Stimulated activated naive CD8-positive, alpha-beta T cell treated with anti-CD3 and anti-CD28 coated beads, Interleukin-15, Interleukin-2, amounts not matched to agents 100 U/mL and 50 U/mL, for 24 hours (primary cell): ENCODE measurements at regions not wholly inside any gene's neighbourhood (a gene's known extent, or its start where the extent isn't known, plus 50 kb on each side); places are given as distances from the start of the nearest gene placed in this dataset.
"Not testable (repeated sequence)": the region's sequence is repeated elsewhere in the genome, so short reads cannot be mapped to it uniquely, and the experiment has no call there.

Source experiments
- ATAC-seq: fragments of 150-1000 bp; cut with Tn5 transposase; one replicate; pipeline ENCODE4 v1.10.0; 2021
- DNase-seq: peaks from one replicate; pipeline ENCODE4 v3.0.0; 2021

- DNase-seq (no peak), ATAC-seq (no peak)
Measured at GRCh38 chr1:228824366-228824765, 89.1 kb downstream of the RHOU start.

GRCh38 chr1:228825041-228825440 is 89.8 kb downstream of the RHOU start:
- no peak for DNase-seq

GRCh38 chr1:228825840-228826484 is 90.7 kb downstream of the RHOU start:
- no peak for ATAC-seq
- DNase-seq, result no peak

More at GRCh38 chr1:228825041-228825440, 89.8 kb downstream of the RHOU start:
- ATAC-seq, result no peak

- DNase-seq (no peak), ATAC-seq (no peak)
Measured at GRCh38 chr1:228827019-228827418, 91.7 kb downstream of the RHOU start.

GRCh38 chr1:228828151-228828550 is 92.9 kb downstream of the RHOU start:
- ATAC-seq, result no peak
- no peak for DNase-seq

GRCh38 chr1:228830185-228830953 is 95.1 kb downstream of the RHOU start:
- ATAC-seq, result no peak
- DNase-seq, result no peak

GRCh38 chr1:228830954-228831481 is 95.7 kb downstream of the RHOU start:
- ATAC-seq (peak; percentile 49), DNase-seq (no peak)

- DNase-seq (no peak), ATAC-seq (no peak)
Measured at GRCh38 chr1:228833911-228834688, 98.8 kb downstream of the RHOU start.

GRCh38 chr1:228835456-228835855 is 100.2 kb downstream of the RHOU start:
- ATAC-seq, result no peak
- no peak for DNase-seq

- ATAC-seq (no peak), DNase-seq (no peak)
Measured at GRCh38 chr1:228835911-228836310, 100.6 kb downstream of the RHOU start.

GRCh38 chr1:228836427-228836826 is 101.1 kb downstream of the RHOU start:
- ATAC-seq, result no peak
- no peak for DNase-seq

- ATAC-seq, result no peak
- DNase-seq, result no peak
Measured at GRCh38 chr1:228837032-228837431, 101.8 kb downstream of the RHOU start.

GRCh38 chr1:228837817-228838716 is 102.8 kb downstream of the RHOU start:
- ATAC-seq (no peak), DNase-seq (no peak)

- ATAC-seq (no peak), DNase-seq (no peak)
Measured at GRCh38 chr1:228838717-228839500, 103.6 kb downstream of the RHOU start.

- no peak for ATAC-seq
- DNase-seq, result no peak
Measured at GRCh38 chr1:228839656-228840055, 104.4 kb downstream of the RHOU start.

- DNase-seq, result no peak
- no peak for ATAC-seq
Measured at GRCh38 chr1:228841632-228842031, 106.4 kb downstream of the RHOU start.

- ATAC-seq (peak; percentile 40), DNase-seq (no peak)
Measured at GRCh38 chr1:228842094-228842775, 107.0 kb downstream of the RHOU start.

- ATAC-seq, result no peak
- DNase-seq, result no peak
Measured at GRCh38 chr1:228845101-228845500, 109.8 kb downstream of the RHOU start.

- no peak for ATAC-seq
- DNase-seq, result no peak
Measured at GRCh38 chr1:228846952-228847351, 111.7 kb downstream of the RHOU start.

- DNase-seq, ATAC-seq: not testable (repeated sequence)
Measured at GRCh38 chr1:228847451-228847850, 112.2 kb downstream of the RHOU start.
